HG02938 (cell line): ENCODE measurements at regions not wholly inside any gene's neighbourhood (a gene's known extent, or its start where the extent isn't known, plus 50 kb on each side); places are given as distances from the start of the nearest gene placed in this dataset.
"Not testable (repeated sequence)": the region's sequence is repeated elsewhere in the genome, so short reads cannot be mapped to it uniquely, and the experiment has no call there.

Source experiments
- ATAC-seq: cut with Tn5 transposase; IDR thresholded peaks from one replicate; pipeline ENCODE4 v1.9.1; 2021; ENCODE audit warnings: mild to moderate bottlenecking, moderate library complexity; ENCODE audit not compliant: unreplicated experiment

DNA sequence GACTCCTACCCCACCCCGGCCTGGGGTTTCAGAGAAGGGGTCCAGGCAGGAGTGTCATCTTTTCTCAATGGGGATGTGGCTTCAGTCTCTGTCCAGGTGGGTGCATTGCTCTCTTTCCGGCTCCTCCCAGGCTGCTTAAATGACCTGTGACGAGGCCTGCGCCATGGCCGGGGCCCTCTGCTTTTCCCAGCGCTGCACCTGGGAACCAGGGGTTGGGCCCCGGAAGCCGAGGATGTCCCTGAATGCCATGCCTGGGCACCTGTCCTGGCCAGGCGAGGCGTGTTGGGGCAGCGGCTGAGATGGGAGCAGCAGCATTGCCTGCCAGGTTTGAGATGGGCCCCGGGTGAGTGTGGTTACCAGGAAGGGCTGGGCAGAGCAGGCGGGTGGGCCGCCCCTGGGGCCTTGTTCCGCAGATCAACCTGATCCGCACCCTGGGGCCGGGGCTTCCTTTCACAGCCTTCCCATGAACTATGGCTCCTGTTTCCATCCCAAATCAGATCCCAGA lies 147.4 kb downstream of the SEC14L1 start:
- no peak for ATAC-seq

DNA sequence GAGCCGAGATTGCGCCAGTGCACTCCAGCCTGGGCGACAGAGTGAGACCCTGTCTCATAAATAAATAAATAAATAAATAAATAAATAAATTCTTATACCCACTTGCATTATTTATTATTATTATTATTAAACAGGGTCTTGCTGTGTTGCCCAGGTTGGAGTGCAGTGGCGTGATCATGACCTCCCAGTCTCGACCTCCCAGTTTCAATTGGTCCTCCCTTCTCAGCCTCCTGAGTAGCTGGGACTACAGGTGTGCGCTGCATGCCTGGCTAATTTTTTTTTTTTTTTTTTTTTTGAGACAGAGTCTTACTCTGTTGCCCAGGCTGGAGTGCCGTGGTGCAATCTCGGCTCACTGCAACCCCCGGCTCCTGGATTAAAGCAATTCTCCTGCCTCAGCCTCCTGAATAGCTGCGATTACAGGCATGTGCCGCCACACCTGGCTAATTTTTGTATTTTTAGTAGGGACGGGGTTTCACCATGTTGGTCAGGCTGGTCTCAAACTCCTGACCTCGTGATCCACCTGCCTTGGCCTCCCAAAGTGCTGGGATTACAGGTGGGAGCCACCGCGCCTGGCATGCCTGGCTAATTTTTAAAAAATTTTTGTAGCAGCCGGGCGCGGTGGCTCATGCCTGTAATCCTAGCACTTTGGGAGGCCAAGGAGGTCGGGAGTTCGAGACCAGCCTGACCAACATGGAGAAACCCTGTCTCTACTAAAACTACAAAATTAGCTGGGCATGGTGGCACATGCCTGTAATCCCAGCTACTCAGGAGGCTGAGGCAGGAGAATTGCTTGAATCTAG lies 150.2 kb downstream of the SEC14L1 start:
- not testable (repeated sequence) for ATAC-seq

GRCh38 chr17:77291591-77292386 lies 151.0 kb downstream of the SEC14L1 start:
- no peak for ATAC-seq

DNA sequence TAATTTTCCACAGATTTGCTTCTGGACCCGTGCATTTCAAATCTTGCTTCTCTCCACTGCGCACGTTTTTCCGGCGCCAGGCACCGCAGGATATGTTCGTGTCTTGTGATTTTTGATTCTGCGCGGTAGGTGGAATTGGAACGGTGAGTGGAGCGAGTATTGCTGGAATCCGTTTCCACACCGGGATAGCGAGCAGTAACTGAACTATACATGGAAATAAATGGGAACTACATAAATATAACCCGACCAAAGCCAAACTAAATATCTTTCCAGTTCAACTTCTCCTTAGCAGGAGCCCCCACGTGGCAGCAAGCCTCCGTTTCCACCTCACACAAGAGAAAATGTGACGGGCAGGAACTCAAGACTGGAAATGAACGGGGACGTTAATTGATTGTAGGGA lies 154.0 kb downstream of the SEC14L1 start:
- no peak for ATAC-seq

DNA sequence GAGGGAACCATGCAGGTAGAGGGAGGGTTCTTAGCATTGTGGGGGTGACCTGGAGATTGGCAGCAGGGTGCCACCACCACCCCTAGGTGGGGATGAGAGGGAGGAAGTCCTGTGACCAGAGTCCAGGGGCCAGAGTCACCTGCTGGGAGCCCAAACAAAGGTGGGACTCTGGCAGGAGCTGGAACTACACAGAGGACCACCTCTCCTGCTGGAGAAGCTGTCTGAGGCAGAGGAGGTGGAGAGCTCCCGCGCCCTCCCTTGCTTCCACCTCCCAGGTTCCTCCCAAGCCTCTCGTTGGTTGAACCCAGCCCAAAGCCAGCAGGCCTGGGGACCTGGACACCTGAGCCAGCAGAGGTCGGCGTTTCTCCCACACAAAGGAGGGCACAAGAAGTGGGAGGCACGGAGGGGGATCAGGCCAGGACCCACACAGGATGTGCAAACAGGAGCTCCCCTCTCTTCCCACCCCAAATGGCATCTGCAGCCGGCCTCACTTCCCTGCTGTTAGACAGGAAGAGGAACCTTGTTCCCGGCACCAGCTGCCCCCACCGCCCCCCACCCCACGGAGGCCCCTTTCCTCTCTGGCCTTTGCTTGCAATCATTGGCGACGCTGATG lies 154.6 kb downstream of the SEC14L1 start:
- ATAC-seq: no peak

DNA sequence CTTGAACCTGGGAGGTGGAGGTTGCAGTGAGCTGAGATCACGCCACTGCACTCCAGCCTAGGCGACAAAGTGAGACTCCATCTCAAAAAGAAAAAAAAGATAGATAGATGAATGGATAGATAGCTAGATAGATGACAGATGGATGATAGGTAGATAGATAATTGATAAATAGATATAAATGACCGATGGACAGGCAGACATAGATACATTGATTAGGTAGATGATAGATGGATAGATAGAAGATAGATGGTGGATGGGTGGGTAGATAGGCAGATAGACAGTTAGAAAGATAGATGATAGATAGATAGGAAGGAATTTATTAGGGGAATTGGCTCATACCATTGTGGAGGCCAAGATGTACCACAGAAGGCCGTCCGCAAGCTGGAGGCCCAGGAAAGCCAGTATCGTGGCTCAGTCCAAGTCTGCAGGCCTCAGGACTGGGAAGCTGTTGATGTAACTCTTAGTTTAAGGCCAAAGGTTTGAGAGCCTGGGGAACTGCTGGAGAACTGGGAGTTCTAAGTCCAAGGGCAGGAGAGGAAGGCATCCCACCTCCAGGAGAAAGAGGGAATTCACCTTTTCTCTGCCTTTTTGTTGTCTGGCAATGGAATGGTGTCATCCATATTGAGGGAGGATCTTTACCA lies 156.1 kb downstream of the SEC14L1 start:
- ATAC-seq: no peak

GRCh38 chr17:77297693-77298666 lies 157.2 kb downstream of the SEC14L1 start:
- ATAC-seq: no peak

DNA sequence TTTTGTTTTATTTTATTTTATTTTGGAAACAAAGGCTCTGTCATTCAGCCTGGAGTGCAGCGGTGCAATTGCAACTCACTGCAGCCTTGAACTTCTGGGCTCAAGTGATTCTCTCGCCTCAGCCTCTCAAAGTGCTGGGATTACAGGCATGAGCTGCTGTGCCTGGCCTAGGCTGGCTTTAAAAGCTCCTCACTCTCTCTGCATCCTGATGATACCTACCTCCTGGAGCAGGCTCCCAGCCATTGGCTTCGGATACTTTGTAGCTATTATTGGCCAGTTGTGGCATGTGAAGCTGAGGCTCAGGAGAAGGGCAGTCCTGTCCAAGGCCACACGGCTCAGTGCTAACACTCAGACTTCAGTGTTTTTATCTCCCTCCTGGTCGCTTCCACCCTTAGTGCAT lies 158.0 kb downstream of the SEC14L1 start:
- no peak for ATAC-seq

- no peak for ATAC-seq
Measured at GRCh38 chr17:77299256-77300015, 158.7 kb downstream of the SEC14L1 start.

GRCh38 chr17:77300016-77300686 lies 159.4 kb downstream of the SEC14L1 start:
- no peak for ATAC-seq

GRCh38 chr17:77301694-77302266 lies 161.0 kb downstream of the SEC14L1 start:
- no peak for ATAC-seq

- no peak for ATAC-seq
Measured at GRCh38 chr17:77302682-77303081, 161.9 kb downstream of the SEC14L1 start.

- no peak for ATAC-seq
Measured at GRCh38 chr17:77303620-77304019, 162.9 kb downstream of the SEC14L1 start.

DNA sequence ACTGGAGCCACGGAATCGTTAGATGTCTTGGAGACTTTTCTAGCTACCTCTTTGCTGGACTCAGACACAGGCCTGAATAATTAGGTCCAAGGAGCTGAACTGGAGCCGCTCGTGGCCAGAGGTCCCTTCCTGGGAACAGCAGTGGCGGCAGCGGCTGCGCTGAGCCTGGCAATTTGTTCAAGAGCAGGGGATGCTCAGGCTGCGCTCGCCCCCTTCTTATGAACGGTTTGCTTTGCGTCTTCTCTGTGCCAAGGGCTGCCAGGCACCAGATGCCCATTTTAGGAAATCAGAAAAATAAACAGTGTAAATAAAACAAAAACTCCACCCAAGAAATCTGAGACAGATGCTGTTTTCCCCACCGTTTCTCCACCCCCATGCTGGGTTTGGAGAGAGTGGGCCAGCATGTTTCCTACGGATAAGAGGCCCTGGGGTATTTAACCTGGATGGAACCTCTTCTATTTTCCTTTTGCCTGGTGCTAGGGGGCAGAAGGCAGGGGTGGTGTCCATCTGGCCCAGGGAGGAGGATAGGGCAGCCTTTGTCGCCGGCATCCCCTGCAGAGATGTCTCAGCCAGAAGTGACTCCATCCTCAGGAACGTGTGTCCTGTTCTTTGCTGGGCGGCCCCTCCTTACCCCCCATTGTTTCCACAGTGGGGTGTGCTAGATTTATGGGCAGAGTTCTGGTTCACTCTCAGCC lies 163.4 kb downstream of the SEC14L1 start:
- no peak for ATAC-seq

- no peak for ATAC-seq
Measured at GRCh38 chr17:77304746-77305473, 164.1 kb downstream of the SEC14L1 start.

- ATAC-seq: no peak
Measured at GRCh38 chr17:77306048-77306789, 165.4 kb downstream of the SEC14L1 start.
